ENCODE measurements at regions not wholly inside any gene's neighbourhood (a gene's known extent, or its start where the extent isn't known, plus 50 kb on each side); places are given as distances from the start of the nearest gene placed in this dataset.

GRCh38 chr17:12590417-12590816 lies 75.3 kb upstream of the MYOCD start:
- TF ChIP-seq CTCF (IDR thresholded peaks at IDR 0.05; ENCODE audit: low read depth, low read length, missing control alignments), result no peak
- H3K4me3 ChIP-seq (replicated peaks; ENCODE audit: low read depth, low read length), result no peak overlapping the region
- DNase-seq (ENCODE audit: extremely low read depth, low read depth), result no peak

GRCh38 chr17:12591021-12591735 lies 74.5 kb upstream of the MYOCD start:
- no peak for DNase-seq (ENCODE audit: extremely low read depth, low read depth)
- no peak for TF ChIP-seq CTCF (IDR thresholded peaks at IDR 0.05; ENCODE audit: low read depth, low read length, missing control alignments)
- H3K4me3 ChIP-seq (replicated peaks; ENCODE audit: low read depth, low read length), result no peak overlapping the region

- no peak for TF ChIP-seq CTCF (IDR thresholded peaks at IDR 0.05; ENCODE audit: low read depth, low read length, missing control alignments)
- DNase-seq (ENCODE audit: extremely low read depth, low read depth), result no peak
Observed at GRCh38 chr17:12592941-12593340, 72.7 kb upstream of the MYOCD start.

GRCh38 chr17:12596961-12597360 lies 68.7 kb upstream of the MYOCD start:
- DNase-seq (ENCODE audit: extremely low read depth, low read depth), result no peak
- no peak overlapping the region for H3K4me3 ChIP-seq (replicated peaks; ENCODE audit: low read depth, low read length)
- TF ChIP-seq CTCF (IDR thresholded peaks at IDR 0.05; ENCODE audit: low read depth, low read length, missing control alignments), result no peak

More at GRCh38 chr17:12592941-12593340, 72.7 kb upstream of the MYOCD start:
- no peak overlapping the region for H3K4me3 ChIP-seq (replicated peaks; ENCODE audit: low read depth, low read length)

GRCh38 chr17:12597895-12598294 lies 67.8 kb upstream of the MYOCD start:
- no peak overlapping the region for H3K4me3 ChIP-seq (replicated peaks; ENCODE audit: low read depth, low read length)
- no peak for DNase-seq (ENCODE audit: extremely low read depth, low read depth)
- no peak for TF ChIP-seq CTCF (IDR thresholded peaks at IDR 0.05; ENCODE audit: low read depth, low read length, missing control alignments)

- no peak for TF ChIP-seq CTCF (IDR thresholded peaks at IDR 0.05; ENCODE audit: low read depth, low read length, missing control alignments)
- no peak overlapping the region for H3K4me3 ChIP-seq (replicated peaks; ENCODE audit: low read depth, low read length)
- no peak for DNase-seq (ENCODE audit: extremely low read depth, low read depth)
Observed at GRCh38 chr17:12599186-12599920, 66.3 kb upstream of the MYOCD start.
